ENCODE measurements at regions not wholly inside any gene's neighbourhood (a gene's known extent, or its start where the extent isn't known, plus 50 kb on each side); places are given as distances from the start of the nearest gene placed in this dataset.

DNA sequence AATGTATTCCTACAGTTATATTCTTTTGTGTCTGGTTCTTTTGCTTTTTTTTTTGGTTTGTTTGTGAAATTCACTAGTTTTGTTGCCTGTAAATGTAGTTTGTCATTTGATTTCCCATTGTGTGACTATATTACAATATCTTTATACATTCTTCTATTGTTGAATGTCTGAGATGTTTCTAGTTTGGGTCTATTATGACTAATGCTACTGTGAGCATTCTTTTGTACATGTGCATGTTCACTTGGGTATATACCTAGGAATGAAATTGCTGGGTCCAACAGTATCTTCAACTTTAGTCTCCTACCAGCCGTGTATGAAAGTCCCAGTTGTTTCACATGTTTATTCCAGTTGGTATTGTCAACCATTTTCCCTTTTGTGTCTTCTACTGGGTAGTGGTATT is 112.7 kb upstream of the RBMS1 start:
- no CpG with 5 or more reads among the region's 1 CpG for WGBS (ENCODE audit: insufficient coverage)
- H3K27me3 ChIP-seq (replicated peaks in 1 of 4; ENCODE audit: control extremely low read depth in 1 of 4, control insufficient read depth in 3 of 4, insufficient read depth in 4 of 4, low read length in 3 of 4), result no peaks in the 10 kb centered on the region
- intact Hi-C loops (cut with micrococcal nuclease), result no loop called here
- H3K4me3 ChIP-seq (ENCODE audit: control extremely low read depth in 1 of 5, extremely low read depth in 1 of 5, insufficient read depth in 1 of 5, low read depth in 2 of 5, low read length in 4 of 5), result no peak overlapping the region
- no peak overlapping the region for H2AFZ ChIP-seq (ENCODE audit: insufficient read depth, low read depth, low read length, poor library complexity, severe bottlenecking)
- H4K20me1 ChIP-seq (ENCODE audit: control insufficient read depth, insufficient read depth, low read length, poor library complexity, severe bottlenecking), result no peaks in the 10 kb centered on the region
- no peaks in the 10 kb centered on the region for H3K4me1 Mint-ChIP-seq
- H3K9me3 Mint-ChIP-seq (ENCODE audit: insufficient read depth), result no peaks in the 10 kb centered on the region
- H3K9me3 ChIP-seq (ENCODE audit: control extremely low read depth in 1 of 3, control insufficient read depth in 2 of 3, insufficient read depth in 1 of 3, low read length in 2 of 3), result no peaks in the 10 kb centered on the region
- ChIA-PET CTCF (no interaction called here), POLR2A (interaction anchor here (0.6 kb wide), 1 partner anchor 736 kb away, joined by 8 read pairs; no protein-coding TSS in a partner anchor)
- no peaks in the 10 kb centered on the region for H3K27me3 Mint-ChIP-seq
- no peak overlapping the region for H3K27ac ChIP-seq (ENCODE audit: low read length in 2 of 2)
- DNase-seq, result no peak
- H3K4me3 Mint-ChIP-seq, result no peak overlapping the region
- no peaks in the 10 kb centered on the region for H3K36me3 ChIP-seq (replicated peaks in 1 of 2; ENCODE audit: control extremely low read depth in 1 of 2, control insufficient read depth in 1 of 2, extremely low read depth in 1 of 2, insufficient read depth in 2 of 2, low read length in 1 of 2)
- H3K79me2 ChIP-seq (ENCODE audit: control insufficient read depth, insufficient read depth, low read length), result no peaks in the 10 kb centered on the region
- no peak overlapping the region for H3K4me2 ChIP-seq (replicated peaks; ENCODE audit: low read depth, low read length, poor library complexity, severe bottlenecking)
- ATAC-seq (ENCODE audit: low read depth), result no peak
- H3K9ac ChIP-seq (ENCODE audit: low read length), result no peak overlapping the region
- no peaks in the 10 kb centered on the region for H3K4me1 ChIP-seq (ENCODE audit: control insufficient read depth in 2 of 2, insufficient read depth in 2 of 2, low read length in 2 of 2)
- H3K27ac Mint-ChIP-seq, result no peak overlapping the region
- no peak for TF ChIP-seq EZH2 (IDR thresholded peaks at IDR 0.05; ENCODE audit: borderline replicate concordance, insufficient read depth, low read depth, low read length, poor library complexity, severe bottlenecking)
- TF ChIP-seq CTCF (IDR thresholded peaks at IDR 0.05), result no peak

DNA sequence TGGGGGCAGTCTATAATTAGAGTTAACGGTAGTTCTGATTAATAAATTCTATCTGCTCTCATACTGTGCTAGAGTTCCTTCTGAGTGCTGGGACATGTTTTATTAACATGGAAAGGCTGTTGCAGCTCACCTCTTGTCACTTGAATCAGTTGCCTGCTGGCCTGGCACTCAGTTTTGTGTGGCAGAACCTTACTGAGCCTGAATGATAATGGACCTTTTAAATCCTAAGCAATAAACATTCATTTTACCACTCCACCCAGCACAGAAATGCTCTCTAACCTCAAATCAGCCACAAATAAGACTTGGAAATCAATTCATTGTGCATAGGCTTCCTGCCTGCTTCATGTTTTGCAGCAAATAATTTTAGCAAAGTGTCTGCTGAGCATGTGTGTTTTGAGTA is 115.0 kb upstream of the RBMS1 start:
- H3K9me3 ChIP-seq (ENCODE audit: control extremely low read depth in 1 of 3, control insufficient read depth in 2 of 3, insufficient read depth in 1 of 3, low read length in 2 of 3), result no peaks in the 10 kb centered on the region
- no peak overlapping the region for H3K27ac ChIP-seq (ENCODE audit: low read length in 2 of 2)
- no peaks in the 10 kb centered on the region for H3K4me1 ChIP-seq (ENCODE audit: control insufficient read depth in 2 of 2, insufficient read depth in 2 of 2, low read length in 2 of 2)
- Mint-ChIP-seq H3K4me3 (no peak overlapping the region), H3K9me3 (ENCODE audit: insufficient read depth) (no peaks in the 10 kb centered on the region), H3K27me3 (peaks cover 4% of the 10 kb centered on the region), H3K27ac (no peak overlapping the region), H3K4me1 (no peaks in the 10 kb centered on the region)
- H3K4me2 ChIP-seq (replicated peaks; ENCODE audit: low read depth, low read length, poor library complexity, severe bottlenecking), result no peak overlapping the region
- no peaks in the 10 kb centered on the region for H3K27me3 ChIP-seq (replicated peaks in 1 of 4; ENCODE audit: control extremely low read depth in 1 of 4, control insufficient read depth in 3 of 4, insufficient read depth in 4 of 4, low read length in 3 of 4)
- intact Hi-C loops (cut with micrococcal nuclease), result no loop called here
- no peaks in the 10 kb centered on the region for H4K20me1 ChIP-seq (ENCODE audit: control insufficient read depth, insufficient read depth, low read length, poor library complexity, severe bottlenecking)
- no peak overlapping the region for H3K4me3 ChIP-seq (ENCODE audit: control extremely low read depth in 1 of 5, extremely low read depth in 1 of 5, insufficient read depth in 1 of 5, low read depth in 2 of 5, low read length in 4 of 5)
- no peaks in the 10 kb centered on the region for H3K79me2 ChIP-seq (ENCODE audit: control insufficient read depth, insufficient read depth, low read length)
- no peak for TF ChIP-seq CTCF (IDR thresholded peaks at IDR 0.05)
- no peak for TF ChIP-seq EZH2 (IDR thresholded peaks at IDR 0.05; ENCODE audit: borderline replicate concordance, insufficient read depth, low read depth, low read length, poor library complexity, severe bottlenecking)
- ATAC-seq (ENCODE audit: low read depth) (no peak), DNase-seq (no peak)
- H3K36me3 ChIP-seq (replicated peaks in 1 of 2; ENCODE audit: control extremely low read depth in 1 of 2, control insufficient read depth in 1 of 2, extremely low read depth in 1 of 2, insufficient read depth in 2 of 2, low read length in 1 of 2), result no peaks in the 10 kb centered on the region
- H3K9ac ChIP-seq (ENCODE audit: low read length), result no peak overlapping the region
- no peak overlapping the region for H2AFZ ChIP-seq (ENCODE audit: insufficient read depth, low read depth, low read length, poor library complexity, severe bottlenecking)
- POLR2A ChIA-PET, result no interaction called here
- CTCF ChIA-PET, result no interaction called here
- WGBS (ENCODE audit: insufficient coverage), result no CpG with 5 or more reads among the region's 1 CpG

Measured in B cell (primary cell).